ENCODE measurements at regions not wholly inside any gene's neighbourhood (a gene's known extent, or its start where the extent isn't known, plus 50 kb on each side); places are given as distances from the start of the nearest gene placed in this dataset.

DNA sequence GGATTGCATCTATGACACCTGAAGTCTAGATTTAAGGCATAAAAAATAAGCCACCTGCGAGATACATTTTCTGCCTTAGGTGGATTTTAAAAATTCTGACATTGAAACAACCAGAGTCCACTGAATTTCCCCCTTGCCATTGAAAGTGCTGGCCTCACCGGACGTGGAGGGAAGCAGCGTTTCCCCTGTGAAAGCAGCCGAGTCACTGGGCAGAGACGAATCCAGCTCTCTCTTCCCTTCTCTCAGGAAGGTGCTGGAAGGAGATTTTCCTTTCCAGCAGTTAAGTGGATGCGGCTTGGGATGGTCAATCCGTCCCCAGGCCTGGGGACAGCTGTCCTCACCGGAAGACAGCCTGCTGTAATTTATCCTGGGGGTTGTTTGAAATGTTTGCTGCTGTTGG, 270.9 kb upstream of the FOXF1 start:
- Mint-ChIP-seq H3K27me3 (ENCODE audit: low read depth in 3 of 3) (peaks cover 13 to 35% (median 19%) of the 10 kb centered on the region in 3 donors), H3K9me3 (peaks cover 0 to 2% (median 0%) of the 10 kb centered on the region in 7 donors), H3K36me3 (no peaks in the 10 kb centered on the region), H3K27ac (no peak overlapping the region), H3K4me3 (no peak overlapping the region), H3K4me1 (no peaks in the 10 kb centered on the region)
- DNase-seq, result no peak
- Histone ChIP-seq H3K4me1 (ENCODE audit: control insufficient read depth in 1 of 2, insufficient read depth in 2 of 2, low read length in 2 of 2) (no peaks in the 10 kb centered on the region), H2AFZ (ENCODE audit: insufficient read depth, low read depth, low read length, poor library complexity, severe bottlenecking) (no peak overlapping the region), H3K79me2 (ENCODE audit: insufficient read depth, low read length) (no peaks in the 10 kb centered on the region), H3K9me3 (replicated peaks in 1 of 2; ENCODE audit: control insufficient read depth in 1 of 2, insufficient read depth in 1 of 2, low read length in 2 of 2) (no peaks in the 10 kb centered on the region), H4K20me1 (ENCODE audit: insufficient read depth, low read length) (no peaks in the 10 kb centered on the region), H3K9ac (ENCODE audit: insufficient read depth, low read length, poor library complexity, severe bottlenecking) (no peak overlapping the region), H3K27me3 (ENCODE audit: control insufficient read depth in 2 of 2, insufficient read depth in 2 of 2, low read length in 2 of 2) (peaks cover 0 to 21% of the 10 kb centered on the region in 2 donors), H3K4me3 (replicated peaks in 1 of 3; ENCODE audit: low read depth in 2 of 3, low read length in 3 of 3) (no peak overlapping the region), H3K27ac (ENCODE audit: low read depth in 1 of 2, low read length in 2 of 2) (no peak overlapping the region), H3K4me2 (replicated peaks; ENCODE audit: extremely low read depth, low read length, poor library complexity, severe bottlenecking) (no peak overlapping the region), H3K36me3 (replicated peaks in 1 of 2; ENCODE audit: control insufficient read depth in 1 of 2, insufficient read depth in 2 of 2, low read length in 2 of 2) (no peaks in the 10 kb centered on the region)
- TF ChIP-seq, protein P1, sequence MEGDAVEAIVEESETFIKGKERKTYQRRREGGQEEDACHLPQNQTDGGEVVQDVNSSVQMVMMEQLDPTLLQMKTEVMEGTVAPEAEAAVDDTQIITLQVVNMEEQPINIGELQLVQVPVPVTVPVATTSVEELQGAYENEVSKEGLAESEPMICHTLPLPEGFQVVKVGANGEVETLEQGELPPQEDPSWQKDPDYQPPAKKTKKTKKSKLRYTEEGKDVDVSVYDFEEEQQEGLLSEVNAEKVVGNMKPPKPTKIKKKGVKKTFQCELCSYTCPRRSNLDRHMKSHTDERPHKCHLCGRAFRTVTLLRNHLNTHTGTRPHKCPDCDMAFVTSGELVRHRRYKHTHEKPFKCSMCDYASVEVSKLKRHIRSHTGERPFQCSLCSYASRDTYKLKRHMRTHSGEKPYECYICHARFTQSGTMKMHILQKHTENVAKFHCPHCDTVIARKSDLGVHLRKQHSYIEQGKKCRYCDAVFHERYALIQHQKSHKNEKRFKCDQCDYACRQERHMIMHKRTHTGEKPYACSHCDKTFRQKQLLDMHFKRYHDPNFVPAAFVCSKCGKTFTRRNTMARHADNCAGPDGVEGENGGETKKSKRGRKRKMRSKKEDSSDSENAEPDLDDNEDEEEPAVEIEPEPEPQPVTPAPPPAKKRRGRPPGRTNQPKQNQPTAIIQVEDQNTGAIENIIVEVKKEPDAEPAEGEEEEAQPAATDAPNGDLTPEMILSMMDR (IDR thresholded peaks at IDR 0.05), result no peak
- WGBS (ENCODE audit: insufficient coverage), result 0% methylated on average over 3 of the region's 9 CpGs
- intact Hi-C loops (cut with micrococcal nuclease), result no loop called here

GRCh38 chr16:86240716-86241363, 269.5 kb upstream of the FOXF1 start:
- peaks cover 0 to 21% of the 10 kb centered on the region in 2 donors for H3K27me3 ChIP-seq (ENCODE audit: control insufficient read depth in 2 of 2, insufficient read depth in 2 of 2, low read length in 2 of 2)
- no peaks in the 10 kb centered on the region for H3K4me1 ChIP-seq (ENCODE audit: control insufficient read depth in 1 of 2, insufficient read depth in 2 of 2, low read length in 2 of 2)
- 37% methylated on average over 2 of the region's 9 CpGs for WGBS (ENCODE audit: insufficient coverage)
- Mint-ChIP-seq H3K4me3 (no peak overlapping the region), H3K36me3 (no peaks in the 10 kb centered on the region), H3K4me1 (no peaks in the 10 kb centered on the region), H3K27ac (no peak overlapping the region), H3K27me3 (ENCODE audit: low read depth in 3 of 3) (peaks cover 16 to 38% (median 19%) of the 10 kb centered on the region in 3 donors), H3K9me3 (peaks cover 0 to 4% (median 2%) of the 10 kb centered on the region in 7 donors)
- H4K20me1 ChIP-seq (ENCODE audit: insufficient read depth, low read length), result no peaks in the 10 kb centered on the region
- no peaks in the 10 kb centered on the region for H3K36me3 ChIP-seq (replicated peaks in 1 of 2; ENCODE audit: control insufficient read depth in 1 of 2, insufficient read depth in 2 of 2, low read length in 2 of 2)
- no peak overlapping the region for H3K9ac ChIP-seq (ENCODE audit: insufficient read depth, low read length, poor library complexity, severe bottlenecking)
- no peaks in the 10 kb centered on the region for H3K9me3 ChIP-seq (replicated peaks in 1 of 2; ENCODE audit: control insufficient read depth in 1 of 2, insufficient read depth in 1 of 2, low read length in 2 of 2)
- H2AFZ ChIP-seq (ENCODE audit: insufficient read depth, low read depth, low read length, poor library complexity, severe bottlenecking), result no peak overlapping the region
- H3K4me3 ChIP-seq (replicated peaks in 1 of 3; ENCODE audit: low read depth in 2 of 3, low read length in 3 of 3), result no peak overlapping the region
- DNase-seq, result no peak
- no peak overlapping the region for H3K4me2 ChIP-seq (replicated peaks; ENCODE audit: extremely low read depth, low read length, poor library complexity, severe bottlenecking)
- no peak overlapping the region for H3K27ac ChIP-seq (ENCODE audit: low read depth in 1 of 2, low read length in 2 of 2)
- no peaks in the 10 kb centered on the region for H3K79me2 ChIP-seq (ENCODE audit: insufficient read depth, low read length)
- intact Hi-C loops (cut with micrococcal nuclease), result no loop called here
- TF ChIP-seq, protein P1 (IDR thresholded peaks at IDR 0.05), result no peak
